Activated T-cell treated with anti-CD3 and anti-CD28 coated beads for 48 hours (primary cell): ENCODE measurements at regions not wholly inside any gene's neighbourhood (a gene's known extent, or its start where the extent isn't known, plus 50 kb on each side); places are given as distances from the start of the nearest gene placed in this dataset.
"Not testable (repeated sequence)": the region's sequence is repeated elsewhere in the genome, so short reads cannot be mapped to it uniquely, and the experiment has no call there.

Experiments used
- DNase-seq: peaks from one replicate; pipeline ENCODE4 v3.0.0-alpha.2; 2020; ENCODE audit warnings: low read depth

DNA sequence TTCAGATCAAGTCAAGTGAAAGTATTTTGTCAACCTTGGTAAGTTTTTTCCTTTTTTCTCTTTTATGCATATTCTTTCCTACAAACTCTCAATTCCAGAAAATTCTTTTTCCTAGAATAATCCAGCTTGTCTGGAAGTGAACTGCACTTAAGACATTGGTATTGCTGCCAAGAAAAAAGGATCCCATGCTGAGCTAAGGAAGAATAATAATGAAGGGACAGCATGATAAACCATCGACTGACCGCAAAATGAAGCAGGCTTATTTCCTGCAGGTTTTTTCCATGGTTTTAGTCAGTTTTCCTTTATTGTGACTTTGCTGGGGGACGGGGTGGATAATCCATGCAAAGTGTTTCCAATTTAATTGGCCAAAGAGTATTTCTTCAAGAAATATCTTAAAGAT, 857.6 kb upstream of the SLC35B3 start:
- no peak for DNase-seq

DNA sequence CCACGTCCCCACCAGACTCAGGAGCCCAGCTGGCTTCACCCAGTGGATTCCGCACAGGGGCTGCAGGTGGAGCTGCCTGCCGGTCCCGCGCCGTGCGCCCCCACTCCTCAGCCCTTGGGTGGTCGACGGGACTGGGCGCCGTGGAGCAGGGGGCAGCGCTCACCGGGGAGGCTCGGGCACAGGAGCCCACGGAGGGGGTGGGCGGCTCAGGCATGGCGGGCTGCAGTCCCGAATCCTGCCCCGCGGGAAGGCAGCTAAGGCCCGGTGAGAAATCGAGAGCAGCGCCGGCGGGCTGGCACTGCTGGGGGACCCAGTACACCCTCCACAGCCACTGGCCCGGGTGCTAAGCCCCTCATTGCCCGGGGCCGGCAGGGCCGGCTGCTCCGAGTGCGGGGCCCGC, 855.0 kb upstream of the SLC35B3 start:
- not testable (repeated sequence) for DNase-seq

GRCh38 chr6:9272671-9273070, 837.3 kb upstream of the SLC35B3 start:
- no peak for DNase-seq

DNA sequence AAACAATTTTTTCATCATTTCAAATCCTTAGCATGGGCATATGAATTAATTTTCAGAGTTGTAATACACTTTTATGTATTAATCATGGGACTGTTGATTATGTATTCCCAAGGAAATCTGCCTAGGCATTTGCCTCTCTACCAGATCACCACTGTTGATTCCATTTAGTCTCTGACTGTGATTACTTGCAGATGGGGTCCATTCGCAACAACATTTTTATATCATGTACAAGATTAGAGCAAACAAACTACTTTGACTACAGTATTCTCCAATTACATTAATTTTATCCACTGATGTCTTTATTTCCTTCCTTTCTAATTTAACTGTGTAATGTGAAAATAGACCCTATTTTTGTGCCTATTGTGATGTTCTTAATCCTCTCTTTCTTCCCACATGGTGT, 831.4 kb upstream of the SLC35B3 start:
- DNase-seq = no peak

- no peak for DNase-seq
Observed at GRCh38 chr6:9257215-9257614, 821.9 kb upstream of the SLC35B3 start.

GRCh38 chr6:9254251-9254650, 818.9 kb upstream of the SLC35B3 start:
- DNase-seq = no peak

- DNase-seq = no peak
Observed at GRCh38 chr6:9252799-9253198, 817.5 kb upstream of the SLC35B3 start.

DNA sequence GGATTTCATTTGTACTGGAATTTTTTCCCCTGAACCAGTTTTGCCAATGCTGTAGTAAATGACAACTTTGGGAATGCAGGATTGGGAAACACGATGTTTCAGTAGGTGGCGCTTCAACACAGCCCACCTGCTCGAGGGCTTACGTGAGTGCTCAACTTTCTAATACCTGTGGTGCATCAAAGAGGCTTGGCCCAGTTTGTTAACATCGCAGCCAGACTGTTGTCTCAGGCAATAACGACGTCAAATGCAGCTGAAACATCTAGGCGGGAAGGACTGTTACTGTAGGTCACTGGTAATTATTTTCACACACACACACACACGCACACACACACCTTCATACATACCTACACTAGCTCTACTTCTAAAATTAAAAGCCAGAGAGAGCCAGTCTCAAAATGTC, 815.5 kb upstream of the SLC35B3 start:
- no peak for DNase-seq

GRCh38 chr6:9248133-9248532, 812.8 kb upstream of the SLC35B3 start:
- no peak for DNase-seq

- no peak for DNase-seq
Observed at GRCh38 chr6:9240861-9241260, 805.5 kb upstream of the SLC35B3 start.

- no peak for DNase-seq
Observed at GRCh38 chr6:9236443-9236842, 801.1 kb upstream of the SLC35B3 start.

- no peak for DNase-seq
Observed at GRCh38 chr6:9233686-9234085, 798.3 kb upstream of the SLC35B3 start.

- DNase-seq = no peak
Observed at GRCh38 chr6:9233226-9233625, 797.9 kb upstream of the SLC35B3 start.

DNA sequence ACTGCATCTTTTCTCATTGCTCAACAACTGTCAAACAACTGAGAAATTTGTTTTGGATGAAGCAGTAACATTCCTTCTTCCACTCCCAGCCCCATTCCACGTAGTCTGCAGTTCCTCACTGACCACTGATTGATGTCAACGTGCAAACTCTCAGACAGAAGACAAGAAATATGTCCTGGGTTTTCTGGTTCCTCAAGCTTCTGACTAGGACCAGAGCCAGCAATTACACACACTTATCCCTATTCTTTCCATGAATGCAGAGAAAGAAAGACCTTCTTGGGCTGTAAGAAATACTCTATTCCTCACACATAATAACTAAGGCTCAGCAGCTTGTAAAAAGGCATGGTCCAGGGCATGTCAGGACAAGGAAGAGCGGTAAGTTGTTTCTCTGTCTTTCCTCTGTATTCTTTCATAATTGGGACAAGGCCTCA, 790.1 kb upstream of the SLC35B3 start:
- DNase-seq = no peak

DNA sequence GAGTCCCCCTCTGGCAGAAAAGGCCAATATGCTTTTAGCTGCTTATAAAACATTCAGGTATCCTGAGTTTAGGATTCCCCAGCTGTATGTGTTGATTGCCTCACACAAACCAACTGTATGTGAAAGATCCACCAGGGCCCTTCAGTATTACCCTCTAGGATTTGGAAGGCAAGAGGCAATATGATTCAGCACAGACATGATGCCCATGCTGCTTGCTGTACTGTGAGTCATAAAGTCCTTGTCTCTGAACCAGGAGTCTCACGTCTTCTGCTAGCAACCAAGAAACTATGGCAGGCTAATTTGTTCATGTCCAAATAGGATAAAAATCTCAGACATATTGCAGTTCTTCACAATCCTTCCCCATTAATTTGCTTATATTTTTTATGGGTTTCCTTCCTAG, 789.2 kb upstream of the SLC35B3 start:
- no peak for DNase-seq

DNA sequence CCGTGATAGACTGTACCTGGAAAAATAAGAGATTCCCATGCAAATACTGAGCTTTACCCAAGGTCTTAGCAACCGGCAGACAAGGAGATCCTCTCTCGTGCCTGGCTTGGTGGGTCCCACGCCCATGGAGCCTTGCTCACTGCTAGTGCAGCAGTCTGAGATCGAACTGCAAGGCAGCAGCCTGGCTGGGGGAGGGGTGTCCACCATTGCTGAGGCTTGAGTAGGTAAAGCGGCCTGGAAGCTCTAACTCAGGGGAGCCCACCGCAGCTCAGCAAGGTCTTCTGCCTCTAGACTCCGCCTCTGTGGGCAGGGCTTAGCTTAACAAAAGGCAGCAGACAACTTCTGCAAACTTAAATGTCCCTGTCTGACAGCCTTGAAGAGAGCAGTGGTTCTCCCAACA, 778.4 kb upstream of the SLC35B3 start:
- DNase-seq = not testable (repeated sequence)

DNA sequence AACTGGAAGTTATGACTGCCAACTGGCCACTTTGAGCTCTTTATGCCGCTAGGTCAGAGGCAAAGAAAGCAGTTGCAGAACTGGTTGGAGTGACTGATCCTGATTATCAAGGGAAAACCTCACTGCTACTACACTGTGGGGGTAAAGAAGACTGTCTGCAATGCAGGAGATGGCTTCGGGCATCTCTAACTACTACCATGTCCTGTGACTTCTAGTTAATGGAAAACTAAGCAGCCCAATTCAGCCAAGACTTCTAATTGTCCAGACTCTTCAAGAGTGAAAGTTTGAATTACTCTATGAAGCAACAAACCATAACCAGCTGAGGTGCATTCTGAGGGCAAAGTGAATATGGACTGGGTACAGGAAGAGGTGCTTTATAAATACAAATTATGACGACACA, 773.6 kb upstream of the SLC35B3 start:
- DNase-seq = no peak

GRCh38 chr6:9205645-9206044, 770.3 kb upstream of the SLC35B3 start:
- DNase-seq = no peak

GRCh38 chr6:9204171-9204570, 768.8 kb upstream of the SLC35B3 start:
- no peak for DNase-seq

DNA sequence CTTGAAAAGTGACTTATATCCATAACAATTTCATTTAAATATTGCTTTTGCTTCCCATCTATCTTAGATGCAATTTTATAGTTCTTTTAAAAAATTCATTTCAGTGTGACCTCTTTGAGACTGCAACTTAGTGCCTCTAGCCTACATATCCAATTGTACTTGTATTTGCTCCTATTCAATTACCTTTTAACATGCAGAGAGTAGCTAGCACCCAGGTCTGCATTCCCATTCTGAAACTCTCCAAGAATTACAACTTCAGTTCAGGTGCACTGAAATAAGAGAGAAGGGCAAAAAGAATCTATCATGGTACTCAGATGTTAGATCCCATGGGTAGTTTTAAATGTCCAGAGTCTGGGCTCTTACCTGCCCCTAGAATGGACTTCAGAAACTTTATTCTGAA, 765.4 kb upstream of the SLC35B3 start:
- no peak for DNase-seq

- DNase-seq = no peak
Observed at GRCh38 chr6:9197726-9198125, 762.4 kb upstream of the SLC35B3 start.

DNA sequence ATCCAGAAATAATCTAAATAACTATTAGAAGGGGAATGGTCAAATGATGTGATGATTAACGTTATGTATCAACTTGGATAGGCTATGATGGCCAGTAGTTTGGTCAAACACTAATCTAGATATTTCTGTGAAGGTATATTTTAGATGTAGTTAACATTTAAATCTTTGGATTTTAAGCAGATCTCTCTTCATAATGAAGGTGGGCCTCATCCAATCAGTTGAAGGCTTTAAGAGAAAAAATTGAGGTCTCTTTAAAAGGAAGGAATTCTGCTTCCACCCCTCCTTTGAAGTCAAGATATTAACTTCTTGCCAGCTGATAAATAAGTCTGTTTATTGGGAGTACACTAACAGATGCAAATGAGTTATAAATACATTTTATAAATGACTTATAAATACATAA, 760.0 kb upstream of the SLC35B3 start:
- DNase-seq = no peak

GRCh38 chr6:9192405-9192909, 757.1 kb upstream of the SLC35B3 start:
- DNase-seq = no peak

- no peak for DNase-seq
Observed at GRCh38 chr6:9186148-9186547, 750.8 kb upstream of the SLC35B3 start.

GRCh38 chr6:9178071-9178470, 742.7 kb upstream of the SLC35B3 start:
- DNase-seq = no peak
